Transverse colon (tissue), 4 donors: ENCODE measurements at regions not wholly inside any gene's neighbourhood (a gene's known extent, or its start where the extent isn't known, plus 50 kb on each side); places are given as distances from the start of the nearest gene placed in this dataset.

ENCODE experiments used
- CTCF ChIP-seq, 5 experiments: fragments of 200-600 bp in 3 of 5; fragments of 450-650 bp in 2 of 5; sonication (generic) in 3 of 5; IDR thresholded peaks; 1 replicate in 2 of 5; 2 replicates in 3 of 5; pipeline ENCODE4 v1.5.1; 2016 to 2017; ENCODE audit warnings: antibody characterized with exemption in 5 of 5, inconsistent platforms in 3 of 5, mild to moderate bottlenecking in 2 of 5, moderate library complexity in 1 of 5
- EP300 ChIP-seq: sonication (generic); formaldehyde crosslinking; IDR thresholded peaks from one replicate; pipeline ENCODE4 v1.6.1; 2017; ENCODE audit warnings: antibody characterized with exemption, low read depth
- POLR2A ChIP-seq: fragments of 450-650 bp; IDR thresholded peaks from one replicate; pipeline ENCODE4 v1.6.1; 2016; ENCODE audit warnings: antibody characterized with exemption, mild to moderate bottlenecking, moderate library complexity
- POLR2AphosphoS5 ChIP-seq, 3 donors: sonication (generic); formaldehyde crosslinking; IDR thresholded peaks; one replicate each; pipeline ENCODE4 v1.6.1; 2016; ENCODE audit warnings: antibody characterized with exemption in 3 of 3

- no peak for TF ChIP-seq CTCF (IDR thresholded peaks at IDR 0.05)
- TF ChIP-seq POLR2A: no peak
- TF ChIP-seq EP300: no peak
- TF ChIP-seq POLR2AphosphoS5 (IDR thresholded peaks at IDR 0.05): no peak
Observed at GRCh38 chr5:118544887-118545449, 443.4 kb downstream of the DTWD2 start.
